ENCODE measurements at regions not wholly inside any gene's neighbourhood (a gene's known extent, or its start where the extent isn't known, plus 50 kb on each side); places are given as distances from the start of the nearest gene placed in this dataset.

- no peaks in the 10 kb centered on the region for H3K27me3 ChIP-seq (ENCODE audit: control insufficient read depth in 4 of 4, insufficient read depth in 4 of 4, low read length in 3 of 4)
- H3K4me3 ChIP-seq (ENCODE audit: low read depth in 1 of 3, low read length in 3 of 3): no peak overlapping the region
- TF ChIP-seq SP1 (IDR thresholded peaks at IDR 0.05) (no peak), EGR1 (IDR thresholded peaks at IDR 0.05; ENCODE audit: low read depth in 2 of 2) (no peak), GABPA (IDR thresholded peaks at IDR 0.05 in 1 of 2, conservative IDR thresholded peaks at IDR 0.05 in 1 of 2) (no peak), RAD21 (IDR thresholded peaks at IDR 0.05) (no peak), REST (IDR thresholded peaks at IDR 0.05) (no peak), MAX (IDR thresholded peaks at IDR 0.05) (no peak)
- H3K36me3 ChIP-seq (ENCODE audit: control insufficient read depth in 4 of 4, insufficient read depth in 3 of 4, low read depth in 1 of 4, low read length in 3 of 4): no peaks in the 10 kb centered on the region
- no peak overlapping the region for H3K9ac ChIP-seq (ENCODE audit: low read depth in 1 of 2, low read length in 2 of 2)
- H3K9me3 ChIP-seq (ENCODE audit: control insufficient read depth in 4 of 4, low read length in 3 of 4): no peaks in the 10 kb centered on the region
- no peak for DNase-seq (ENCODE audit: low spot score)
- H3K27ac ChIP-seq (ENCODE audit: low read depth in 1 of 2, low read length in 2 of 2): no peak overlapping the region
- peaks cover 0 to 8% (median 5%) of the 10 kb centered on the region in 4 donors for H3K4me1 ChIP-seq (ENCODE audit: control insufficient read depth in 4 of 4, insufficient read depth in 4 of 4, low read length in 3 of 4)
Observed at GRCh38 chr3:193915613-193916012, 220.3 kb upstream of the HES1 start.

GRCh38 chr3:193917158-193917557 lies 218.8 kb upstream of the HES1 start:
- WGBS: 93% methylated on average over 2 of the region's 2 CpGs
- Histone ChIP-seq H3K27me3 (ENCODE audit: control insufficient read depth in 4 of 4, insufficient read depth in 4 of 4, low read length in 3 of 4) (no peaks in the 10 kb centered on the region), H3K4me1 (ENCODE audit: control insufficient read depth in 4 of 4, insufficient read depth in 4 of 4, low read length in 3 of 4) (no peaks in the 10 kb centered on the region), H3K4me3 (ENCODE audit: low read depth in 1 of 3, low read length in 3 of 3) (no peak overlapping the region), H3K9me3 (ENCODE audit: control insufficient read depth in 4 of 4, low read length in 3 of 4) (no peaks in the 10 kb centered on the region), H3K36me3 (ENCODE audit: control insufficient read depth in 4 of 4, insufficient read depth in 3 of 4, low read depth in 1 of 4, low read length in 3 of 4) (no peaks in the 10 kb centered on the region), H3K9ac (ENCODE audit: low read depth in 1 of 2, low read length in 2 of 2) (no peak overlapping the region), H3K27ac (ENCODE audit: low read depth in 1 of 2, low read length in 2 of 2) (no peak overlapping the region)
- TF ChIP-seq EGR1 (IDR thresholded peaks at IDR 0.05; ENCODE audit: low read depth in 2 of 2) (no peak), FOXA2 (IDR thresholded peaks at IDR 0.05) (no peak), NR2F2 (IDR thresholded peaks at IDR 0.05) (no peak), ZBTB33 (IDR thresholded peaks at IDR 0.05) (no peak), HNF4A (conservative IDR thresholded peaks at IDR 0.05) (no peak), SP1 (IDR thresholded peaks at IDR 0.05) (no peak), CTCF (IDR thresholded peaks at IDR 0.05; ENCODE audit: low read depth, low read length, missing input control) (no peak), HNF4G (IDR thresholded peaks at IDR 0.05) (no peak), YY1 (IDR thresholded peaks at IDR 0.05) (no peak), TAF1 (conservative IDR thresholded peaks at IDR 0.05) (no peak), ATF3 (IDR thresholded peaks at IDR 0.05) (no peak), RAD21 (IDR thresholded peaks at IDR 0.05) (no peak), GABPA (IDR thresholded peaks at IDR 0.05 in 1 of 2, conservative IDR thresholded peaks at IDR 0.05 in 1 of 2) (no peak), MAX (IDR thresholded peaks at IDR 0.05) (no peak), RXRA (IDR thresholded peaks at IDR 0.05) (no peak)
- DNase-seq (ENCODE audit: low spot score): no peak

All from liver (tissue), 8 donors.